GM19468 (cell line): ENCODE measurements at regions not wholly inside any gene's neighbourhood (a gene's known extent, or its start where the extent isn't known, plus 50 kb on each side); places are given as distances from the start of the nearest gene placed in this dataset.

Experiments
- ATAC-seq: cut with Tn5 transposase; IDR thresholded peaks from one replicate; pipeline ENCODE4 v1.9.1; 2021; ENCODE audit warnings: mild to moderate bottlenecking, moderate library complexity, moderate number of reproducible peaks; ENCODE audit not compliant: unreplicated experiment; ENCODE audit errors: extremely low read depth

DNA sequence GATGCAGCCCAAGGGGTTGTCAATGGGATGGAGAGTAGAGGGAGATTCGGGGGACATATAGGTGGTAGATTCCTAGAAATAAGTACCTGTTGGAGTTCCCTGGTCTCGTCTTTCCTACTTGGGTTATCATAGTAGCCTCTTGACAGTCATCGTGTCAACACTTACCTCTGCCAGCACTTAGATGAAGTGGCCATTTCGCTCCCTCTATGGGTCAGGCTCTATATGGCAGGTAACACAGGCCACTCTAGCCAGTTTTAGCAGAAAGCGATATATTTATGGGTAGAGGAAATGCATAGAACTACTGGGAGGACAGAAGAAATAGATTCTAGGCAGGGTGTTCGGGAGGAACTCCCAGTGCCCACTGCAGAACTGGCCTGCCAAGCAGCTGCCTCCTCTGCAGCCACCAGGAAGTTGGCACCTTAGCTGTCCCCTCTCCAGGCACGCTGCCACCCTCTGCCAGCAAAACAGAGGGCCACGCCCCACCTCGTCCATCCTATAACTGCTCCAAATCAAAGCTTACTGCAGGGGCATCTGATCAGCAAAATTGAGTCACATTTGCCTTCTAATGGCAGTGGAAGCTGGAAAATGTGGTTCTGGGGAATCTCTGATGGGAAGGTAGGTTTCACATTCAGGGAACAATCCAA is 181.3 kb downstream of the INSIG2 start:
- ATAC-seq = no peak

DNA sequence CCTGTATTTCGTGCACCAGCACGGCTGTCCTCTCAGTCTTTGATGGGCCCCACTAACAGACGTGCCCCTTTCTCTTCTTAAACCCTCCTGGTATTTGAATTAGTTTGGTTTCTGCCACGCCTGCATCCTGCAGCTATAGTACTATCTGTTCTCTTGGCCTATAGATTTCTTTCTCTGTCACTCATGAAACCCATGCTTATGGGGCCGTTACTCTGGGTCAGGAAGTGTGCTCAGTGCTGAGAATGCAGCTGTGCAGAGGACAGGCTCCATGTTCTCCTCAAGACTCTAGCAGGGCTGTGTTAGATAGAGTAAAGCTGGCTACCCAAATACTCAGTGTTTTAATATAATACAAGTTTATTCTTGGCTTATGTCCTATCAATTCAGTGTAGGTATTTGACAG is 180.0 kb downstream of the INSIG2 start:
- ATAC-seq = no peak

DNA sequence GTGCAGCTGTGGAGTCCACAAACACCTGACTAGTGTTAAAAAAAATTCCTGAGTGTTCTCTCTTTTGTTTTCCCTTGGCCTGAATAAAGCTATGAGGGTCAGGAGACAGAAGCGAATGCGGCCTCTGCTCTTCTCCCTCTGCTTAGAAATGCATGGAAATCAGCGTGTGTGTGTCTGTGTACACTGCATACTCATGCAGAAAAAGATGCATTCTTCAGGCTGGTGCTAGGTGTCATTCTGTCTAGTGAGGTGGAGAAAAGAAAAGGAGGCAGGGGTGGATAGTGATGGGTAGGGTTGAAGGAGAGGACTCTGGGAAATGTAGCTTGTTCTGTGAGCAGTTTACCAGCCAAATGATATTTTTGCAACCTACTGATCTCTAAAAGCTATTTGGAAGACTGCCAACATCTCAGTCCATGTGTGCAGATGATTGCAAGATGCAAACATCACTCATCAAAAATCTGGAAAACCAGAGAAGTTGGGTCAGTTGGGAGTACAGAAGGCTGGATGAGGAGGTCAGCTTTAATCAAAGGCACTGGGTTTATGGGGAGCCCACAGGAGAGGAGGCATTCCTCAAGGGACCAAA is 177.7 kb downstream of the INSIG2 start:
- ATAC-seq = no peak

DNA sequence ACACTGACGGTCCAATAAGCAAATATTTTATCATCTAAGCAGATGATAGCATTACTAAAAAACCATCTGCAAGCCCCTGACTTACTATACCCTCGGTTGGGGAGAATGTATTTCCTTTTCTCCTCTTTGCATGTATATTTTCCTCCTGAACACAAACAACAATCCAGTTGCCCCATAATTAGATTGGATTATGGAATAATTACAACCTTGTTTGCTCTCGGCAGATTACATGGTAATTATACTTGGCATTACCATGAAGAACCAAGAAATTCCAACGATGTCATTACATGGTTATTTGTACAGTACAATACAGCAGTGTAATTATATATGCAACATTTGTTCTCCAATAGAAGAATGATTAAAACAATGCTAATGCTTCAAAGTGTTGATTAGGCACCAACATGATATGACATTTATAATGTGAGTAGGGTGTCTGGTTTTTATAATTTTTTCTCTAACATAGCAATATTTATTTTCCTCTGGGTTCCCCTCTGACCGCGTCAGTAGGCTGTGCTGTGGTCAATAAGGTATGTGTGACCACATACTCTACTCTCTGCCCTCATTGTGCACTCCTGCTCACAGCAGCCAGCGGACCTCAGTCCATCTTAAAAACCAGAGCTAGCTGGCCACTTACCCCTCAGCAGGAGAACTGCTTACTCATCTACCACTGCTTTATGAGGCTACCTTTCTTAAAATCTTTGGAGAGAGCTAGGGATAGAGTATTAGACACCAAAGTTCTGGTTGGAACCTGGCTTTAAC is 176.1 kb downstream of the INSIG2 start:
- no peak for ATAC-seq

DNA sequence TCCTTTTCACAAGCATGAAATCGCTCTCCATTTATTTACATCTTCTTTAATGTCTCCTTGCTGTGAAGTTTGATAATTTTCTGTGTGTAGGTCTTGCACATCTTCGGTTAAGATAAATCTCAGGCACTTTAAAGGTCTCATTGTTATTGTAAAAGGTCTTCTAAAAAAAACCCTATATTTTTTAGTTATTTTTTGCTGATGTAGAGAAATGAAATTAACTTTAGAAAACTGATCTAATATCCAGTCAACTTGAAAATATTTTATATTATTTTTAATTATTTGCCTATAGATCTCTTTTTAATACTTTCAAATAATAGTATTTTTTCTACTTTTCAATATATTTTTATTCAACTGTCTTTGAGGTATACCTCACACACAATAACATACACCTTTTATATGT is 169.4 kb downstream of the INSIG2 start:
- no peak for ATAC-seq

DNA sequence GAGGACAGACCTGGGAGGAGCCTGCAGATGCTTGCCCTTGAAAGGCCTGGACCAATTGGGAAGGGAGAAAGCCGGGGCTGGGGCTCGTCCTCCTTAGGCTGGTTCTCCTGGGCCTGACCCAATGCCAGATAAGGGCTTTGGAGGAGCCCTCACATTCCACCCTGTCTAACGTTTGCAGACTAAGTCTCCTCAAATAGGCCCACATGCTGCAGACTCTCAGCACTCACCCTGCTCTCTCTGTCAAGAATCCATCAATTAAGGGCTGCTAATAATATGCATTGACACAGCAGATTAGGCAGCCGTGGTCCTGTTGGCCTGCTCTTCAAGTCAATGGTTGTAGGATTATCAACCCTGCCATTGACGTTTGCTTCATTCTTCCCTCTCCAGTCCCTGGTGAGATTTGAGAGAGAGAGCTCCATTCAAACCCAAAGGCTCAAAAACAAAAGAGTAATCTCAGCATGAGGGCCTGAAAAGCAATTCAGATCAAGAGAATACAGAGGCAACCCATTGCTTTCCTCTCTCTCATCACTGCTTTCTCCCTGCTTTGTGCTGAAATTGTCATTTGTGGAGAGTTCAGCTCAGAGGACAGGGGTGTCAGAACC is 167.6 kb downstream of the INSIG2 start:
- ATAC-seq = no peak

DNA sequence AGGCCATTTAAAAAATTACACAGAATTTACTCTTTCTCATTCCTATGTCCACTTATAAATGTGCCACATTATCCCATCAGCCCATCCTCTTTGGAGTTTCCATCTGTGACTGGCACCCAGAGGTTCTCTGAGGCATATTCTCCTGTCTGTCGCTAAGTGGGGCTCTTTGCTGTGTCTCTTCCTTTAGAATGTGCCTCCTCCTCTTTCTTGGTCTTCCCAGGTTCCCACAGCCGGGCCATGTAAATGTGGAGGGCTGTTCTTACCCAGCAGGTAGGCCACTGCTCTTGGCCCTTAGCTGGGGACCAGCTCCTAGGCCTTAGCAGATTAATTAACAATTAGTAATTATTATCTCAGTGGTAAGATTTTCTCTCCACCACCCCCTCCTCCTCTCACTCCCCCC is 167.0 kb downstream of the INSIG2 start:
- no peak for ATAC-seq

DNA sequence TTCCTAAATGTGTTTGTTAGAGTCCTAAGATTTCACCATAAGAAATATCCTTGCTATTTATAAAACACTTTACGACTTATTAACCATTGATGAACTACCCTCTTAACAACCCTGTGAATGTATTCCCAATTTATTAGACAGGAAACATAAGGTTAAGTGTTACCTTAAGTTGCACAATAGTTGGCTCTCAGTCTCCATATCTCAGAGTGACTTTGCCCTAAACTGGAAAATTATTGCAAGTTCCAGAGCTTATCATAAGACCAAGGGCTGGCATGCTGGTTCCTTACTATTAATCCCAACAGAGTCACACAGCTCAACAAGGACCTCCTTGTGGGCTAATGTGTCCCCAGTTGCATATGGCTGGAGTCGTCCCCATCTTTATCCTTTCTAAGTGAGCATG is 165.8 kb downstream of the INSIG2 start:
- ATAC-seq = no peak

DNA sequence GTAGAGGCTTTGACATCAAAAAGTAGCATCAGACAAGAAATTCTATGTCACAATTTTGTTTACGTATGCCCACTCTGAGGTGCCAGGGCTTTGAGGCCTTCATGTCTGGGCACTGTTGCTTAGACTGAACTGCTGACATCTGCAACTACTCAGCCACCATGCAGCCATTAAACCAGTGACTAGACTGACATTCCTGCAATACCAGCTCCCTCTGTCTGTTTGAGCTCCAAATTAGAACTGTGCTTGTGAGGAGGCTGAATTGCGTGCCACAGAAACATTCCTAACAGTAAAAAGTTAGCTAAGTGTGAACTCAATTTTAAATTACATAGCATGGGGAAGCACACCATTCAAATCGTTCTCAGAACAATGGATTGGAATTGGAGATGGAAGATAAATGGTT is 163.2 kb downstream of the INSIG2 start:
- ATAC-seq = no peak

DNA sequence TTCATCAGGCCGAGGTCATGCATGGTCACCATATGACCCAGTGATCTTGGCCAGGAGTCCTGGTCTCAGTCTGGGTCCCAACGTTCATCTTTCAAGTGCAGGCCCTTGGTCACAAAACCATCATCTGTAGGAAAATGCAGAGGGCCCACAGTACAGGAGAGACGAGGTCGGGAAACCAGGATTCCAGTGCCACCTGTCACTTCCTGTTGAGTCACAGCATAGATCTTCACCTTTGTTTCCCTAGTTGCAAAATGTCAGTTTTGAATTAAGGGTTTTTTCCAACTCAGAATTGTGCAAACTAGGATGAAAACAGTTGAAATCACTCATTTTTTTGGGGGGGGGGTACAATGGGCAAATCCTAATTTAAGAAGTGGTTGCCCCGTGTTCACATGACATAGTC is 162.2 kb downstream of the INSIG2 start:
- no peak for ATAC-seq

DNA sequence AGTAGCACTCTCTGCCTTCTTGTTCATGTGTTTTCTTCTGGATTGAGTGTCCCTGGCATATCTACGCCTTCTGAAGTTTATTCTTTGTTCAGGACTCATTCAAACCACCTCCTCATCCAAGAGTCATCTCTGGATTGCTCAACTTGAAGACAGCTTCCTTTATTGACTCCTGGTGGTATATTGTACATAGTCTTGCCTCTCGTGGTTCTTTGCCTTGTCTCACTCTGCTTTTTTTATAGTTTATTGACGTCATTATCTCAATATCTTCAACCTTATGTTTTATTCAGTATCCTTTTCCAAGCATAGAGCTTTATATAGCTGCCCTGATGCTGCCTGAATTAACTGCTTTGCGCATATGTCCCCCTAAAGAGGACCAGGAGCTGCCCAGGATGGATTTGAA is 161.7 kb downstream of the INSIG2 start:
- no peak for ATAC-seq

DNA sequence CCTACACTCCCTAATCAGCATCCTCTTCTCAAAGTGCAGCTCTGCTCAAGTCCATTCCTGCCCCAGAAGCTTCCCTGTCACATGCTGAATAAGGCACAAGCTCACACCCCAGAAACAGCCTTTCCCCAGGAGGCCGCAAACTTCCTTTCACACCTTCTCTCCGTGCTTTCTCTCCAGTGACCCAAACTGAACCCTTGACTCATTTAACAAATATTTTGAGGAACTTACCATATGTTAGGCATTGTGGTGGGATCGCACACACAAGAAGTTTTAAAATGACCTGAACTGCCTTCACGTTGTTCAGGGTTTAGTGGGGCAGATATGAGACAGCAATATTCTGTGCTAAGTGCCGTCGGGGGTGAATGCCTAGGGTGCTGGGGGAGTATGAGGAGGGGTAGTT is 161.3 kb downstream of the INSIG2 start:
- peak; percentile 35 for ATAC-seq

DNA sequence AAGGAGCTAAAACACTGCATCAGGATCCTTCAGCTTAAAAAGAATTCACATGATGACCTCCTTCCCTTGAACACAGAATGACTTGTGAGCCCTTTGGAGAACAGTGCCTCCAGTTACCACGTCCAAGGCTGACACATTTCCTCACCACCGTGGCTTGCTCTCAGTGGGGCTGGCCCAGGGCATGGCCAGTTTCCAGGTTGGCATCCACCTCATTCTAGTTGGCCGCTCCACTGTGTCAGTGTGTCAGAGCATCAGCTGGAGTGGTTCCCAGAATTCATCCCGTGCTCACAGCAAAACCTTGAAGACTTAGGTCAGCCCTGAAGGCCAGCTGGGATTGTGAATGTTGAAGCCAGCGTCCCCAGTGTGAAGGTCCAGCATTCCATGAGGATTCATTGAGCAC is 158.5 kb downstream of the INSIG2 start:
- ATAC-seq = no peak

DNA sequence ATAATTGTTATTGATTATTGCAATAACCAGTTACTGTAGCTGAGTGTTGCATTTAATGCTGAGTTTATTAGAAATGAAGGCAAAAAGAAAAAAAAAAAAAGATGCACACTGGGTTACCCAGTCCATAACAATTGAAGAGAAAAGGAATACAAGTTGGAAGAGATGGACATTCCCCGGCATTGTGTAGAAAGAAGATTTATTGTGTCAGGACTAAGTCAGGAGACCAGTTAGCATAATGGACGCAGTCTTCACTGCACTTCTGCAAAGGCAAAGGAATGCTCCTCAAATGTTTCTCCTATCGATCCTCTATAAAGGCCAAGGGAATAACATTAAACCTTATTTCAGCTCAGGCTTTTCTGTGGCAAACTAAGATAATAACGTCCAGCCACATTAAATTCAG is 157.8 kb downstream of the INSIG2 start:
- ATAC-seq = no peak

DNA sequence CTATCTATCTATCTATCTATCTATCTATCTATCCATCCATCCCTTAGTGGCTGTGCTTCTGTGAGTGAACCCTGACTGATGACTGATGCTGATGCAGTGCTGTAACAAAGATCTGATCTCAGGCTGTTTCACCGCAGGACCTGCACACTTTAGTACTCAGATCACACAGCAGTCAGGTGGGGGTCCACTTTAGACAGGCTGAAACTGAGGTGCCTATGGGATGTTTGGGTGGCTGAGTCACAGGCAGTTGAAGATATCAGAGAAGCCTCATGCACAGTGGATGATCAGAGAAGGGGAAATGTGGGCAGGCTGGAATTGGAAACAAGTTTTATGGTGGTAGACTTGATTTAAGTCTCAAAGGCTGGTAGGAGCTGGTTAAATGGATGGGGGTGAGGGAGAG is 156.4 kb downstream of the INSIG2 start:
- ATAC-seq = no peak

DNA sequence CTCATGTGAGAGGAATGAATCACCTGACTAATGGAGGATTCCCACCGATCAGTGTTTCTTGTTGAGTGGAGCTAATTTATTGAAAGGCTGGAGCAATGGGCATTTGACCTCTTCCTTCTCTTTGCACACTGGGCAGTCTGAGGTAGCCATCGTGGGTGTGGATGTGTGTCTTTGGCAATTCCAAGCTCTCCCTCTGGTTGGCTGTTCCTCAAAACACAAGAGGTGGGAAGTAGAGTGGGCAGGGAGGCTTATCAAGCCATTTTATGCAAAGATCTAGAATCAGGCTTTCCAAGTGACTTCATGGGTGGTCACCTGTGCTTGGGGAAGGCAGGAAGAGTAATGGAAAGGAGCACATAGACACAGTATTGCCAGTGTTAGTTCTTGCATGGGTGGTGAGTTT is 154.8 kb downstream of the INSIG2 start:
- ATAC-seq = no peak

DNA sequence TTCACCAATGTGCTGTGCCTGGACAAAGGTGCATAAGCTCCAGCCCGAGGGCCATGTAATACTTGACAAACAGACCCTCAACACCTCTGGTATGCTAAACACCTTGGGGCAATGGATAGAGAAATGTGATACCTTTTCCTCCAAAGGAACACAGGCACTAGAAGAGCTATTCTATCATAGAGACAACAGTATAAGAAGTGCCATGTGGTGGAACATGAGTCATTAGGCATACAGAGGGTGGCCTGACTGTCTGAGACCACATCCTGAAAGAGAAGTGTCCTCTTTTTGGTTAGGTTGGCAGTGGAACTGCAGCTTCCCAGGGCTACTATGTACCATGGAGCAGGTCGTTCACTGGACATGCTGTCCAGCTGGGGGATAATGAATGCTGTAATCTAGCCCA is 153.9 kb downstream of the INSIG2 start:
- ATAC-seq = no peak

DNA sequence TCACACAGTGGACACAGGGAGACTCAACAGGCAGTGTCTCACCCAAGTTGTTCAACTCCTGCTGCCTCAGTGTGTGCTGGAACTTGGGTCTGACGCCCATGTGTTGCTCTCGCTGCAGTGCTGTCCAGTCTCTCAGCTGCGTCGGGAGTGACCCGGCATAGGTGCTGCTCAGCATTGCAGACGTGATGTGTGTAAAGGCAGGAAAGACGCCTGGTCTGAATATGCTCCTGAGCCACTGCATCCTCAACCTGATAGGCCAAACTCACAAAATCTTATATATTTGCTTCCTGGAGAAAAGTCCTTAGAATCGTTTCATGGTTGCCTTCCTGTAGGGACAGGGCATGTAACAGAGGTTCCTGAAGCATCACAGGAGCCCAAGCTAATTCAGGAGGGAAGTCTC is 152.9 kb downstream of the INSIG2 start:
- ATAC-seq = no peak

DNA sequence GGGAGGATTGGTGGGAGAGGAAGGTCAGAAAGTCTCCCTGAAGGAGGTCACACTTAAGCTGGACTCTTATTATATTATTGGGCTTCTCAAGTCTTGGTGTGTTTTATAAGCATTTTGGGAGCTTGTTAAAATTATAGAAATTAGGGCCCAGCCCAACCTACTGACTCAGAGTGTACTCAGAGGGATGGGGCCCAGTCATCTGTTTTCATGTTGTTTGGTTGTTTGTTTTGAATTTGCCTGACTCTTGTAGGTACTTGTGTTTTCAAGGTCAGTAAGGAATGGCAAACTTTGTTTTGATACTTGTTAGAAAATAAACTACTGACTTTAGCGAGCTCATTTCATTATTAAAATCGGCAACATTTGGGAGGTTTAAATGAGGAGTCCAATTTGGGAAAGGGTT is 152.0 kb downstream of the INSIG2 start:
- no peak for ATAC-seq

DNA sequence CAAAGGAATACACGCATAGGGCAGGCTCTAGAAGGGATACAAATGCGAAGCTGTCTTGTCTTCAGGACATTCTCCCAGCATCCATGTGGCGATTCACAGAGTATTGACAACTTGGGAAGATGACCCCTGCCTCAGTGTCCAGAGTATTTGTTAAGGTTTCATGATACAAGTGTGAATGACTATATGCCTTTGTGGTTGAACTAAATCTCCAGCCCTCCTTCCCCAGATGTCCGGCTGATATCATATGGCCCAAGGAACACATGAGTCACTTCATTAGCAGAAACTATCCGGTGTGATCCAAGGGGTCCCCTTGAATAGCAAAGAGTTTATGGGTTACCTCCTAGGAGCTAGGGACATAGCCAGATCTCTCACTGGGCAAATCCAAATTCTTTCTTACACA is 151.0 kb downstream of the INSIG2 start:
- no peak for ATAC-seq

DNA sequence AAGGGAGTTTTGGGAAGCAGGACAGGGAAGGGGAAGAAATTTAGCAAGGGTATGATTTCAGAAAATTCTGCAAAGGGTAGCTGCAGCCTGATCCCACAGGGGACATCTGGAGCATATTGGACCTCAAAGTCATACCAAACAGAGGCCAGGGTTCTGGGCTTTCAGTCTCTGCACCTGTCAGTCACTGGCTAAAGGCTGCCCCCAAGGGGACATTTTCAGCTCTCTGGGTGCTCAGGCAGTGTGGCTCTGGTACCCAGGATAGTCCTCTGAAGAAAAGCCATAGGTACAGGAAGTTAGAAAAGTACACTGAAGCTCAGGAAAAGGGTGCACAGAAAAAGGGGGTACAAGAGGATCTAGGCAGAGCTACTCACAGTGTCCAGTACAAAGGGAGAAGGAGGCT is 149.2 kb downstream of the INSIG2 start:
- ATAC-seq = no peak
